KMS-11 (cell line): ENCODE measurements at regions not wholly inside any gene's neighbourhood (a gene's known extent, or its start where the extent isn't known, plus 50 kb on each side); places are given as distances from the start of the nearest gene placed in this dataset.

ENCODE experiments used
- H2AFZ ChIP-seq: fragments of 200-600 bp; sonication (generic); 2 replicates; pipeline ENCODE4 v1.6.1; 2016; ENCODE audit warnings: antibody characterized with exemption, mixed run types, low read depth
- H3K27ac ChIP-seq: fragments of 200-600 bp; sonication (generic); 2 replicates; pipeline ENCODE4 v1.6.1; 2016; ENCODE audit warnings: mild to moderate bottlenecking, mixed run types
- H3K27me3 ChIP-seq: fragments of 200-600 bp; sonication (generic); 2 replicates; pipeline ENCODE4 v1.6.1; 2017; ENCODE audit warnings: mild to moderate bottlenecking, low read depth, mixed run types, moderate library complexity; ENCODE audit not compliant: insufficient read depth
- H3K36me3 ChIP-seq: fragments of 200-600 bp; sonication (generic); 2 replicates; pipeline ENCODE4 v1.6.1; 2017; ENCODE audit warnings: mild to moderate bottlenecking, mixed run types; ENCODE audit not compliant: insufficient read depth
- H3K4me1 ChIP-seq: fragments of 200-600 bp; sonication (generic); 2 replicates; pipeline ENCODE4 v1.6.1; 2016; ENCODE audit warnings: mild to moderate bottlenecking, low read depth, mixed run types; ENCODE audit not compliant: poor library complexity, severe bottlenecking
- H3K4me2 ChIP-seq: fragments of 200-600 bp; sonication (generic); 2 replicates; pipeline ENCODE4 v1.7.0; 2016; ENCODE audit warnings: mild to moderate bottlenecking, mixed run types
- H3K4me3 ChIP-seq: fragments of 200-600 bp; sonication (generic); IDR thresholded peaks from 2 replicates; pipeline ENCODE4 v1.6.1; 2017; ENCODE audit warnings: low read depth, low read length, mixed read lengths; ENCODE audit not compliant: insufficient read depth
- H3K79me2 ChIP-seq: fragments of 200-600 bp; sonication (generic); 2 replicates; pipeline ENCODE4 v1.6.1; 2016; ENCODE audit warnings: low read depth, mixed run types; ENCODE audit not compliant: insufficient read depth
- H3K9ac ChIP-seq: fragments of 200-600 bp; sonication (generic); 2 replicates; pipeline ENCODE4 v1.6.1; 2016; ENCODE audit warnings: mild to moderate bottlenecking, mixed run types
- H4K20me1 ChIP-seq: fragments of 200-600 bp; sonication (generic); 2 replicates; pipeline ENCODE4 v1.6.1; 2016; ENCODE audit warnings: mild to moderate bottlenecking, mixed run types; ENCODE audit not compliant: insufficient read depth
- CTCF ChIP-seq: fragments of 200-600 bp; sonication (generic); conservative IDR thresholded peaks from 2 replicates; pipeline ENCODE4 v1.6.1; 2017; ENCODE audit warnings: low read depth, mild to moderate bottlenecking, antibody characterized with exemption, low read length, moderate library complexity, mixed read lengths

- no peak overlapping the region for H3K4me2 ChIP-seq
- TF ChIP-seq CTCF, result no peak
- H4K20me1 ChIP-seq, result no peaks in the 10 kb centered on the region
- no peaks in the 10 kb centered on the region for H3K4me1 ChIP-seq
- no peaks in the 10 kb centered on the region for H3K36me3 ChIP-seq
- no peaks in the 10 kb centered on the region for H3K79me2 ChIP-seq
- no peak overlapping the region for H2AFZ ChIP-seq
- H3K4me3 ChIP-seq, result no peak overlapping the region
- no peak overlapping the region for H3K9ac ChIP-seq
- H3K27me3 ChIP-seq, result no peaks in the 10 kb centered on the region
- H3K27ac ChIP-seq, result no peak overlapping the region
Observed at GRCh38 chr2:155703048-155703447, 629.5 kb downstream of the NR4A2 start.

- Histone ChIP-seq H3K4me1 (no peaks in the 10 kb centered on the region), H3K27me3 (no peaks in the 10 kb centered on the region), H3K9ac (no peak overlapping the region), H4K20me1 (no peaks in the 10 kb centered on the region), H3K79me2 (no peaks in the 10 kb centered on the region), H3K4me2 (no peak overlapping the region), H3K36me3 (no peaks in the 10 kb centered on the region), H3K4me3 (no peak overlapping the region), H3K27ac (no peak overlapping the region), H2AFZ (no peak overlapping the region)
- TF ChIP-seq CTCF, result no peak
Observed at GRCh38 chr2:155701721-155702120, 630.8 kb downstream of the NR4A2 start.

- TF ChIP-seq CTCF, result no peak
- no peak overlapping the region for H2AFZ ChIP-seq
- no peaks in the 10 kb centered on the region for H3K4me1 ChIP-seq
Observed at GRCh38 chr2:155696571-155696970, 636.0 kb downstream of the NR4A2 start.

GRCh38 chr2:155695505-155695904 lies 637.0 kb downstream of the NR4A2 start:
- Histone ChIP-seq H4K20me1 (no peaks in the 10 kb centered on the region), H3K9ac (no peak overlapping the region), H3K4me1 (no peaks in the 10 kb centered on the region)

More at GRCh38 chr2:155696571-155696970, 636.0 kb downstream of the NR4A2 start:
- H3K9ac ChIP-seq, result no peak overlapping the region
- no peak overlapping the region for H3K27ac ChIP-seq
- H3K4me2 ChIP-seq, result no peak overlapping the region
- H3K27me3 ChIP-seq, result no peaks in the 10 kb centered on the region
- no peaks in the 10 kb centered on the region for H3K36me3 ChIP-seq
- H3K79me2 ChIP-seq, result no peaks in the 10 kb centered on the region
- no peak overlapping the region for H3K4me3 ChIP-seq
- no peaks in the 10 kb centered on the region for H4K20me1 ChIP-seq

More at GRCh38 chr2:155695505-155695904, 637.0 kb downstream of the NR4A2 start:
- Histone ChIP-seq H2AFZ (no peak overlapping the region), H3K27me3 (no peaks in the 10 kb centered on the region), H3K4me3 (no peak overlapping the region), H3K4me2 (no peak overlapping the region), H3K79me2 (no peaks in the 10 kb centered on the region), H3K36me3 (no peaks in the 10 kb centered on the region), H3K27ac (no peak overlapping the region)
- no peak for TF ChIP-seq CTCF
